Left colon (tissue), 2 donors: ENCODE measurements at regions not wholly inside any gene's neighbourhood (a gene's known extent, or its start where the extent isn't known, plus 50 kb on each side); places are given as distances from the start of the nearest gene placed in this dataset.

Source experiments
- ATAC-seq: fragments of 200-7000 bp; cut with Tn5 transposase; one replicate; pipeline ENCODE4 v1.9.1; 2020; ENCODE audit warnings: mild to moderate bottlenecking, moderate library complexity
- DNase-seq, 2 donors: peaks; one replicate each; pipeline ENCODE4 v3.0.0-alpha.2; 2020
- intact Hi-C, 2 donors: fragments of 100-400 bp; cut with DNase I in 1 of 2; cut with micrococcal nuclease in 1 of 2; formaldehyde crosslinking; loops; one replicate each; pipeline versions ENCODE4 v1.11.2 to v1.14.0; 2022; cut with DNase I, micrococcal nuclease
- donor health status: DM: no; HTN: no; CAD: no.
- donor health status: DM: yes; HTN: yes; CAD: no.

DNA sequence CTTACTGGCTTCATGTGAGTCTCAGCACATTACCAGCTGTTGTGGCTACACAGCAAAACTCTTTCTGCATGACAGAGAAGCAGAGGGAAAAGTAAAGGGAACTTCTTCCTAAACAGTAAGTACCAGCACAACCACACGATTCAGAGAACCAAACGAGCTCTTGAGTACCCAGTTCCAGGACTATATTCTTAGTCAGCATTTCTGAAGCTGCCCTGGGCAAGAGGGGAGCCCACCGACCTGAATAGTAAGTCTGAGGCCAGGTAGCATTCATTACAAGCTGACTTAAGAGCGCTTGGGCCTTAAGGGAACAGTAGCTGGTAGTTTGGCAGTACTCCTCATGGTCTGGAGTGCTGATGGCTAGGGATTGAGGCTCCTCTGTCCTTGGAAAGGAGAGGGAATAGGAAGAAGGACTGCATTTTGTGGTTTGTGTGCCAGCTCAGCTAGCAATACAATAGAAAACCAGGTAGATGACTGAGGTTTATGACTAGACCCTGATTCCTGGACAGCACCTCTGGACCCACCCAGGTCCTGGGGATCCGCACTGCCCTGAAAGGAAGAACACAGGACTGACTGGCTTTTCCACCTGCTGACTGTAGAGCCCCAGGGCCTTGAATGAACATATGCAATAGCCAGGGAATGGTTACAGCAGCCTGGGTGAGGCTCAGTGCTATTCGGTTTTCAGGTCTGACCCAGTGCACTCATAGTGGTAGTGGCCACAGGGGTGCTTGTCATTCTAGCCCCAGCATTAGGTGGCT lies 396.8 kb upstream of the PRMT6 start:
- intact Hi-C loops = no loop called here

GRCh38 chr1:106675558-106675957 lies 380.9 kb upstream of the PRMT6 start:
- intact Hi-C loops = loop anchor here in 1 of 2 donors (5.0 kb wide), 1 partner anchor 467 kb away; the partner anchor contains the start of gene NTNG1
- no peak for ATAC-seq
- no peak for DNase-seq

More for the DNA sequence above, 396.8 kb upstream of the PRMT6 start:
- DNase-seq (no peak), ATAC-seq (no peak)

DNA sequence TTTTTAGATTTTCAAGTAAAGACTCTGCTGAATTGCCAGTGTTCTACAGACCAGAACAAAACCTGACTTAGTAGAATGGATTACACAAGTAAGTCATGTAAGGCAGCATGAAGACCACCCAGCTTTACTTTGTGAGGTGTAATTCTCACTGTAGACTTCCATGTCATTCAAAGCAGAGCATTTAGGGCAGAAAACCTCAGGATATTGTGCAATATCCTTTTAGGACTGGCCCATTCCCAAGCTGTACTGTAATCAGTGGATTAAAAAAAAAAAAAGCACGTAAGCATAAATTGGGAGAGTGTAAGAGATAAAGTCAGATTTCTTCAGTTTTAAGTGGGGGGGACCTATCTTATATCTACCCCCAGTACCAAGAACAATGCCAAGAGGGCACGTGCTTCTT lies 380.5 kb upstream of the PRMT6 start:
- DNase-seq (no peak), ATAC-seq (no peak)
- intact Hi-C loops = loop anchor here in 1 of 2 donors (5.0 kb wide), 1 partner anchor 466 kb away; the partner anchor contains the start of gene NTNG1

DNA sequence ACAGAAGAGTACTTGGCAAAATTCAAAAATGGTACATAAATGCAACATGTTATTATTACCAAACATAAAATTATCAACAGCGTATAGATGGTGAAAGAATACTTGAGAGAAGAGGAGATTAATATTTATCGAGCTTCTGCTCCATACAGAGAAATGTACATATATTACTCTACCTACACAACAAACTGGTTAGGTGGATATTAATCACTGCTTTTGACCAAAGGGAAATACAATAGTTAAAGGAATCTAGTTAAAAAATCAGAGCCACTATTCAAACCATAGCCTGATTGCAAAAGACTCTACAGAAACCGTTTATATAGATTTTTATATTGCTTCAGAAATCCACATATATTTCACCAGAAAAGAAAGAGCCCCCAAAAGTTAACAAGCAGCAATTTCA lies 379.3 kb upstream of the PRMT6 start:
- ATAC-seq (no peak), DNase-seq (no peak)
- intact Hi-C loops = loop anchor here in 1 of 2 donors (5.0 kb wide), 1 partner anchor 465 kb away; the partner anchor contains the start of gene NTNG1

DNA sequence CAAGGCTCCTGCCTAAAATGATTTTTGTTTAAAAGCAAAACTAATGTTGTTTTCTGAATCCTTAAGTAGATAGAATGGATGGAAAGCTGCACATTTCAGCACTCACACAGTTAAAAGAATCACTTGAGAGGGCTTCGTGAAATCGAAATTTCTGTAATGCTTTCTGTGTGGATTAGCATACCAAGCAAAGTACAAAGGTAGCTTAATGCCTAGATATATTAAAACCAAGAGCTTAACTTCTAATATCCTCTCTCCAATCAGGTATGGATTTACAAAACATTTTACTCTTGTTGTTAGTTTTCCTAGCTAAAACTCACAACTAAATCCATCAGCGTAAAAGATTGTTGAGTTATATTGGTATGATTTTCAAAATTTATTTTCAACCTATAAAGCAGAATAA lies 378.8 kb upstream of the PRMT6 start:
- ATAC-seq = no peak
- no peak for DNase-seq

DNA sequence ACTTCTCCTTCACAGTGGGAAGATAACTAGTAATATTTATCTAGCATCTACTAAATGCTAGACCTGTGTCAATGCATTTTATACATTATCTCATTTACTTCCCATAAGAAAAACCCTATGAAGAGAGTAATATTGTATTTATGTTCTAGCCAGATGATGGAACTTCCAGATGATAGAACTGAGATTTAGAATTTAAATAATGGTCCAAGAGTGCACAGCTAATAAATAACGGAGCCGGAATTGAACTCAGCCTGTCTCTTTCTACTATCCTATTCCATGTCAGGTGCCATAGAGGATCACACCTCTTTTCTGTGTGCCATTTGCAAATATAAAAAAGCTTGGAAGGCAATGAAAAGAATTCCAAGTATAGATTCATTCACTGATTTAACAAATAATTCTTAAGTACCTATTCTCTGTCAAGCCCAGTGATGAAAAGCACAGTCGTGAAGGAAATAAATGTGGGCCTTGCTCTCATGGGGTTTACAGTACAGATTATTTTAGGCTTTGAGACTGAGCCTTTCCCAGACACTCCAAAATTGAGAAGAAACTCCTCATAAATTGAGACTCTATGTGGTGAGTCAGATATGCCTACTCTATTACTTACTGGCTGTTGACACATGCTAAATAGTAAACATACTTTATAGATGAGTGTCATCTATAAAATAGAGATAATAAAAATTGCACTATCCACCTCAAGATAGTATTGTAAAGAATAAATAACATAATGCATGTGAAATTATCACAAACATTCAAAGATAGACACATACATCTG lies 378.0 kb upstream of the PRMT6 start:
- intact Hi-C loops = loop anchor here in 1 of 2 donors (5.0 kb wide), 1 partner anchor 464 kb away; the partner anchor contains the start of gene NTNG1
- no peak for ATAC-seq
- no peak for DNase-seq

More for the DNA sequence above, 378.8 kb upstream of the PRMT6 start:
- intact Hi-C loops = loop anchor here in 1 of 2 donors (5.0 kb wide), 1 partner anchor 465 kb away; the partner anchor contains the start of gene NTNG1

GRCh38 chr1:106680216-106680615 lies 376.3 kb upstream of the PRMT6 start:
- ATAC-seq = no peak
- intact Hi-C loops = no loop called here
- no peak for DNase-seq

DNA sequence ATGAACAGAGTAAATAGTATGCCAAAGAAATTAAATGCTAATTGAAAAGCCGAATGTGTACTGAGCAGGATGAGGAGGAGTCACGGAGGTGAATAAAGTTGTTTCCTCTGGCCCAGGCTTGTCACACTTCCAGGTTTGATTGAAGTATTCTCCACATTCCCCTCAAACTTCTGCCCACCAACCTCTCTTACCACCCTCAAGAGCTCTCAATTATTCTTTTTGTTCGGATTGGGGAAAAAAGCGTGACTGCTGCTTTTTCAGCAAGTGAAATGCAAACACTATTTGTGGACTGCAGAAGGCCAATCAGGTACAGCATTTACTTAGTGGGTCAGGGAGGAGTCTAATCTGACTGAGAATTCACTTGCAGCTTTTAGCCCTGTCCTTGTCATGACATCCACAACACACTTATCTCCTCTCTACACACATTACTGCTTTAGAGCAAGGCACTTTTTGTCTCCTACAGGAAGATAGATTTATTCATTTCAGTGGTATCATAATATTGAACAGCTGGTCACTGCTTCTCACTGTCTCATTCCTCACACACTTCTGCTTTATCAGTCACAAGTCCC lies 375.6 kb upstream of the PRMT6 start:
- no peak for DNase-seq
- intact Hi-C loops = no loop called here
- no peak for ATAC-seq

- intact Hi-C loops = no loop called here
- DNase-seq (no peak), ATAC-seq (no peak)
These were observed 374.4 kb upstream of the PRMT6 start for GRCh38 chr1:106681939-106682522.

GRCh38 chr1:106688446-106688845 lies 368.0 kb upstream of the PRMT6 start:
- no peak for ATAC-seq
- intact Hi-C loops = no loop called here

DNA sequence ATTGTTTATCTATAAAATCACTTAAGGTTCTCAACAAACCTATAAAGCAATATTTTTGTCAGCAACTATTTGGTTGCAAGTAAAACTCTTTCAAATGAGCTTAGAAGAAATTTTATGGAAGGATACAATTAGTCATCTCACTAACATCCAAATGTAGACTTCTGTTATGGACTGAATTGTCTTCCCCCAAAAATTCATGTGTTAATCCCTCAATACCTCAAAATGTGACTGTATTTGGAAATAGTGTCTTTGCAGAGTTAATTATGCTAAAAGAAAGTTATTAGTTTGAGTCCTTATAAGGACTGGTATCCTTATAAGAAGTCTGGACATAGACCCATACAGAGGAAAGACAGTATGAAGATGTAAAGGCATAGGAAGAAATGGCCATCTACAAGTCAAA lies 357.8 kb upstream of the PRMT6 start:
- ATAC-seq = no peak
- DNase-seq = no peak
- intact Hi-C loops = no loop called here

More at GRCh38 chr1:106688446-106688845, 368.0 kb upstream of the PRMT6 start:
- no peak for DNase-seq

DNA sequence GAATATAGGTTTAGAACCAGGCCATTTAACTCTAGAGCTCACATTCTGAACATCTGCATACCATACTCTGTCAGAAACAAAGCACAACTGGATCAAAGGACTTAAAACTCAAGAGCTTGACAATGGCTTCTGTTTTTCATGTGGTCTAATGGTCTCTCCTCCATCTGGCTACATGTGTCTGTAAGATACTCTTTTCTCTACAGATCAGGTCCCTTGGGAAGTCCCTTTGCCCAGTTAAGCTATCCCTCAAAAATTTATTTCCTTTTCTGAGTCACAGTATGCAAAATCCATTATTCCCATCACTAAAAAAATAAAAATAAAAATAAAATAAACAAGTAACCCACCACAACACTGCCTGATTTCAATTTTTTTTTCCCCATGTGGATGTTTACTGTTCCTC lies 357.0 kb upstream of the PRMT6 start:
- intact Hi-C loops = no loop called here
- no peak for DNase-seq
- ATAC-seq = no peak

- ATAC-seq = no peak
These were observed 356.3 kb upstream of the PRMT6 start for GRCh38 chr1:106700211-106700610.

DNA sequence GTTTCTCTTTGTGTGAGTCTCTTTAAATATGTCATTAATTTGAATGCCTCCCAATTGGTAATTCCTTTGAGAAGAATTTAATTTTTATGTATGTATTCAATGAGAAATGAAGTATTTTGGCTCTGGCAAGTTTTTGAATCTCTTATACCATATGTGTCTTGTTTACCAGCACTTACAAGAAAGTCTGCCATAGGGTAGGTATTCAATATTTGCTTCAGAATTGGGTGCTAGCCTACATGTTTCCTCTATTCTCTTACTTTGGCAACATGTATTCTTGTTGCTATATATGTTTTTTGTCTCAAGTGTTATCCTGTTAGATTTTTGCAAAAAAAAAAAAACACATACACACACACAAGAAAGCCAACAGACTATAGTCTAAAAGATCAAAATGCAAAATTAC lies 350.5 kb upstream of the PRMT6 start:
- no peak for DNase-seq
- no peak for ATAC-seq
- intact Hi-C loops = no loop called here

More at GRCh38 chr1:106700211-106700610, 356.3 kb upstream of the PRMT6 start:
- DNase-seq = no peak
- intact Hi-C loops = no loop called here

- no peak for ATAC-seq
These were observed 338.9 kb upstream of the PRMT6 start for GRCh38 chr1:106717591-106717990.

GRCh38 chr1:106721790-106722189 lies 334.7 kb upstream of the PRMT6 start:
- ATAC-seq (no peak), DNase-seq (no peak)
- intact Hi-C loops = no loop called here

More at GRCh38 chr1:106717591-106717990, 338.9 kb upstream of the PRMT6 start:
- intact Hi-C loops = no loop called here
- DNase-seq = no peak

DNA sequence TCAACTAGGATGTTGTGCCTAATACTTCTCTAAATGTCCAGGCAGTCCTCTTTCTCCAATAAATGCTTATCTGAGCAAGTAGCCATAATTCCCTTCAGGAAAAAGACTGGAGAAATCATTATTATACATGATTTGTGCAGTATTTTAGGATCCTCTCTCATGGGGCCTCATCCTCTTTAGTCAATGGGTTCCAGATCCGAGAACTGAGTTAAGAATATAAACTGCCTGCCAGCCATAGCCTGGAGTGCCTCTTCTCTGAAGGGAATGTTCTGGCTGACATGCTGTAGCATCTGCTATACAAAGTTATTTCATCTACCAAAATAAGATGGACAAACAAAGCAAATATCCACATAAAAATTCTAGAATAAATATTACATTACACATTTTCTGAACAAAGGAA lies 334.0 kb upstream of the PRMT6 start:
- ATAC-seq = no peak
- intact Hi-C loops = no loop called here
- no peak for DNase-seq

DNA sequence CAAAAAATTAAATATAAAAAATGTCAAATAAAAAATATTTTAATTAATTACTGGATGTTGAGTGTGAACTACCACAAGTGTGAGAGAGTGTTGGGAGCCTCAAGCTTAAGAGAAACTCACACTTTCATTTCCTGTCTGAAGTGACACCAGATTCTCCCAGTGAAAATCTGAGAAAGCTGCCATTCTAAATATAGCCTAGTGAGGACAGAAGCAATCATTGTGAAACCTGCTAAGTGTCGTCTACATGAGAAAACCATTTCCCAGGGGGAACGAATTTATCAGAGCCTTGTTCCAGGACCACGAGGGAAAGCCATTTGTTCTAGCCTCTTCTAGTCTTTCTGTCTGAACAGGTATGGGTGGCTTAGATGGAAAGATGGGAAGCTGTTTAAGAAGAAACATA lies 329.3 kb upstream of the PRMT6 start:
- DNase-seq (no peak), ATAC-seq (no peak)
- intact Hi-C loops = no loop called here

- no peak for ATAC-seq
- DNase-seq = no peak
- intact Hi-C loops = no loop called here
These were observed 309.9 kb upstream of the PRMT6 start for GRCh38 chr1:106746448-106747085.
